Activated gamma-delta T cell treated with Interleukin-2 at 50 U/mL for 16 hours (primary cell): ENCODE measurements at regions not wholly inside any gene's neighbourhood (a gene's known extent, or its start where the extent isn't known, plus 50 kb on each side); places are given as distances from the start of the nearest gene placed in this dataset.
"Not testable (repeated sequence)": the region's sequence is repeated elsewhere in the genome, so short reads cannot be mapped to it uniquely, and the experiment has no call there.

Experiments
- DNase-seq: peaks from one replicate; pipeline ENCODE4 v3.0.0-alpha.2; 2020

DNA sequence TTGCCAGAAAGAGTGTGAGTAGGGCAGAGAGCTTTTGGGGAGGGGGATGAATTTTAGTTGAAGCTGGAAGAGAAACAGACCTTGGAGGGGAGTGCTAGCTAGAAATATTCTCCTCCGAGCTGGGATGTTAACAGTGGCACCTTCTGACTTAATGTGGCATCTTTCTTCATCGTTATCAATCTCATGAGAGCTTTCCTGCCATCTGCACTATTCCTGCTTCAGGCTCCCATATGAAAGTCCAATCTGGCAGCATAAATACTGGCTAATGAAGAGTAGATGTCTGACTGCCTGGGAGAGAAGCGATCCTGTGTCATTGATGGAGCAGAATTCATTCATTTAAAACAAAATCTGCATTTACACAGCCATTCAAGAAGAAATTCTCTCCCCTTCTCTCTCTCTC lies 284.5 kb downstream of the TMEM38B start:
- no peak for DNase-seq

DNA sequence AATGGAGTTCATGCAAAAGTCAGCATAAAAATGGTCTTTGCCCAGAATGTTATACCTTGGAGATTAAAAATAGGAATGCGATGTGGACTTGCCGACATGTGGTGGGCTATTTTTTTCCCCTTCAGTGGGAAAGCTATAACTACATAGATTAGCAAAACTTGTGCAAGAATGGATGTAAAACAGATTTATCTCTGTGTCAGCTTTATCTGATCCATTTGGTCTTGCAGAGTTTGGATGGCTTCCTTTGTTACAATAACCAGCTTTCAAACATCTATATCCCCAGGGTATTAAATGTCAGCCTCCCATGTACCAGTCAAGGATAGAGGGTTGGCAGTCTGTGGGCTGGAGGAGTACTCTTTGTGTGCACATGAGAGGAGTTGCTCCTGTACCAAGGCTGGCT lies 284.9 kb downstream of the TMEM38B start:
- DNase-seq: no peak

DNA sequence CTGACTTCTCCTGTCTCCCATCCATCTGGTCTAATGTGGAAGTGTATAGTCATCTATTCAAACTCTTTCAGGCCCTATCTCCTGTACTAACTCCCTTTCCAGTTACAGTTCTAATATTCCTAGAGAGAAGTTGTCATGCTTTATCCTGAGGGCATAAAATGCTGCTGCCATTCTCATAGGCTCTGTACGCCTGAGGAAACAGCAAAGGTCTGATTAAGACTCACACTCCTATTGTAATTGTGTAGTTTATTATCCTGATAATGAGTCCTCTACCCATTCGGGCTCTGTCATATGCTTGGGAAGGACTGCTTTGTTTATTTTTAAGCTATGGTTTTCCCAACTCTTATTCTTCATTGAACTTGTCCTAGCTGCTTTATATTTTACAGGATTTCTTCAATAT lies 290.4 kb downstream of the TMEM38B start:
- no peak for DNase-seq

DNA sequence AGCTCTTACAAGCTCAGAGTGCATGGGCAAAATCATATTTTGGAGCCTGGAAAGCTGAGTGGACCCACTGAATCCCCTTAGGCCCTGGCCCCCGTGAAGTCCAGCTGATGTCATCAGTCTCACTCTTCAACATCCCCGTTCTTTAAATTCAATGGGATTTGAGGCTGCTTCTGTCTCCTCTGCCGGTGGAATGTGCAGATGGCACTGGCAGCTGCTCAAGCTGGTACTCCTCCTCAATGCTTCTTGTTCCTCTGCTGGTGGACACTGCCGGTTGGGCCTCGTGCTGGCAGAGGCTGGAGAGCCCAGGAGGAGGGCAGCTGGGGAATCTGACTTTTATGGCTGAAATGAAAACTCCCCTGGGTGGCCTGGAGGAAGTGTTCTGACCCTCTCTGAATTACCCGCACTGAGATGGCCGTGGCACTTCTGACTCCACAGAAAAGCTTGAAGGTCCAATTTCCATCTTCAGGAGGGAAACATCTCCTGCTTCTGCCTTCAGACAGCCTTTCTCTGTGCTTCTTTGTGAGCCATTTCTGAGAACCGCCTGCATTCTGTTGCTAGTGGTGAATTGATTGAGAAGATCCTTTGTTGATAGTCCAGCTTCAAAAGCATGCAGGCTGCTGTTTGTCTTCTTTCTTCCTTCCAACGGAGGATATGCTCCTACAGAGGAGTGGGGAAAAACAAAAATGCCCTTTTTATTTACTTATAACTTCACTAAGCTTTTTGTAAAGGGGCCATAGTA lies 298.9 kb downstream of the TMEM38B start:
- DNase-seq: no peak

DNA sequence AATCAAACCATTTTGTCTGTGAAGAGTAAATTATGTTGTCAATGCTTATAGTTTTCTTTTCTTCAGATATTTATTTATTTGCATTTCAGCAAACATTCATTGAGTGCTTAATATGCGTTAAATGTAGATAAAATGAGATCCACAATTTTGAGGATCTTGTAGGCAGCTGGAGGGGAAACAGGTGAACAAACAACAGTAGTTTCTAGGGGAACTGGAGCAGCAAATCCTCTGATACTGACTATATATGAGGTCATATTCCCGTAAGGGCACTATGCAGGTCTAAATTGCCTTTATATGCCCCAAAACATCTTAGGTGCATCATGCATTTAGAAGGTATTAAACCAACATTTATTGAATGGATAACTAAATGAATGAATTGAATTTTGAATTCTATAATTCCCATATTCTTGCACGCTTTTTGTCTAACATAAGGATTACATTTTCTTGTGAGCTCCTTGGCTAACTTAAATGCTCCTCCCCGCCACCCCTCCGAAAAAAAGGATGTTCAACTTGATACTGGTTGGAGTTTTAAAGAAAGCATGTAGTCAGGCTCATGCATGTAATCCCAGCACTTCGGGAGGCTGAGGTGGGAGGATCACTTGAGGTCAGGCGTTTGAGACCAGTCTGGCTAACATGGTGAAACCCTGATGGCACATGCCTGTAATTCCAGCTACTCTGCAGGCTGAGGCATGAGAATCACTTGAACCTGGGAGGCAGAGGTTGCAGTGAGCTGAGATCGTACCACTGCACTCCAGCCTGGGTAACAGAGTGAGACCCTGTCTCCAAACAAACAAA lies 299.8 kb downstream of the TMEM38B start:
- DNase-seq: no peak

DNA sequence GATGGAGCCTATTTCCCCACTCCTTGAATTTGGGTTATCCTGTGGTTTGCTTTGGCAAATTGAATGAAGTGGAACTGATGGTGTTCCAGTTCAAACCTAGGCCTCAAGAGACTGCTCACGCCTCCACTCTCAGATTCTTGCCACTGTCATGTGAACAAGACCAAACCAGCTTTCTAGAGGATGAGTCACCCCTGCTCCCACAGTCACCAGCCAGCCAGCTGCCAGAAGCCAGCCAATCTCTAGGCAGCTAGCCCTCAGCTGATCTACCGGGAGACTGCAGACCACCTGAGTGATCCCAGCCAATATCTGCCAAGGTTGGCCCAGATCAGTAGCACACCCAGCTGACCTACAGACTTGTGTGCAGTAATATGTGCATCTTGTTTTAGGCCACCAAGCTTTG lies 300.6 kb downstream of the TMEM38B start:
- no peak for DNase-seq

DNA sequence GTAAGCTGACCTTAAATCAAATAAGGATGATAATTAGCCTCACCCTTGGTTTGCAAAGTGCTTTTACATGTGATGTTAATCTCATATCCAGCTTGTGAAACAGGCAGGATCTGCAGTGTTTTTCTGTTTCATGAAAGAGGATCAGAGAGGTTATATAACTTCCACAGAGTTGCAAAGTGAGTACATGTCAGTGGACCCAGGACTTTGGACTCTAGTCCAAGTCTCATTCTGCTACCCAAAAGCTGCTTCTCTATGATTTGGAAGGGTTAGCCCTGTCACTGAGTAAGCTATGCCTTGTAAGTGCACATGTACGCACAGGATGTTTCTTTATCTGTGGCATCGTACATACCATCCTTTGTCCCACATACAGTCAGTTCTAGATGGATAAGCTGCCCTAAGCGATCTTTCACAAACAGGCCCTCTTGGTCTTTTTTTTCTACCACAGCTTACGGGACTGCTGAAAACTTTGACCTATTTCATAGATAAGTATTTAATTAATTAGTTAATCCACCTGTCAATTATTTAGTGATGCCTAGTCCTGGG lies 322.9 kb downstream of the TMEM38B start:
- DNase-seq: no peak

DNA sequence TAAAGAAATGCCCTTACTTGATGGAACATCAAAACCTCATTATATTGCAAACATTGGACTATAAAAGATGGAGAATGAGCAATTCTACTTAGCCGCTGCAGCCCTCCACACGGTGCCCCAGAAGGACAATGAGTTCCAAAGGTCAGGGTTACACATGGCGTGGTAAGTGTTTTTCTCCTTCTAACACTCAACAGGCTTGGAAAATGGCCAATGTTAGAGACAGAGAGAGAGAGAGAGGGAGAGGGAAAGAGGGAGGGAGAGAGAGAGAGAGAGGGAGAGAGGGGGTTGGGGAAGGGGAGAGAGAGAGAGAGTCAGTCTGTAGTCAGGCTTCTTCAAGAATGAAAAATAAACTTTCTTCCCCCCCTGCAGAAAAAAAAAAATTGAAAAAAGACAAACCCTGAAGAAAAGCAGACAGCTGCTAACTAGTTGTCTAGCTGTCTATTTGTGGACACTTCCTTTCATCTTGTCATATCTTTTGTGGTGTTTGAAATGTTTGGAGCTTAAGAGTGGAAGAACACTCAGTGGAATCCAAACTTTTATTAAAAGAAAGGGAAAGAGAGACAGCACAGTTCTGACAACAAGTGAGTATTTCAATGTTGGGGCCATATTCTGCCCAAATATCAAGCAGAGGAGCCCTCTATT lies 324.8 kb downstream of the TMEM38B start:
- no peak for DNase-seq

DNA sequence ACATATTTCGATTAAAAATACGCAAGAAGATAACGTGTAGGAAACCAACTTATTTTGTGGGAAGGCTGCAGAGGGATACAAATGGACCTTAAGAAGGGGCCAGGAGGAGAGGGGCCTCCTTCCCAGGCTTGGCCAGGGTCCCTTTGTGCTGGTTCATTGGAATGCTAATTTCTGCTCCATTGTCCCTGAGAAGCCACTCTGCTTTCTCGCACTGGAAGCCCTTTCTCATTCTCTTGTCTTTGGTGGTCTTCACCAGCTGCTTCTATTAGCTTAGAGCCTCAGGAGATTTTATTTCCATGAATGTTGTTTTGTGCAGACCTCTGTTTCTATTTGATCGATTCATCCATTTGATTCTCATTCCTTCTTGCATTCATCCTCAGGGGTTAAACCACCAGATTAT lies 325.4 kb downstream of the TMEM38B start:
- DNase-seq: no peak

DNA sequence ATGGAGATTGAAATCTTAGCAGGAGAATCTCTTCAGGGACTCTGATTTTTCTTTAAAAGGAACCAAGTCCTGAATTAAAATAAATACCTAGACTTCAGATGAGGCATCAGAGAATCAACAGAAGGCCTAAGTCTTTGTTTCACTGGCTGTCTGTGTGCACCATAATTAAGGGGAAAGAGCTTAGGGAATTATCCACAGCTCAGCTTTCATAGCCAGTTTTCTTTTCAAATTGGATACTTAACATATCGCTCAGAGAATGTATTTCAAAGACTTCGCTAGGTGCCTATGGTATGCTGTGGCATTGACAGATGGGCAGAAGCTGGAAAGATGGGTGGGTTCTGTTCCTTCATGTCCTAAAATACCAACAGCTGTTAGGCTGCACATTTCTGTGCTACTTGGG lies 325.8 kb downstream of the TMEM38B start:
- no peak for DNase-seq

DNA sequence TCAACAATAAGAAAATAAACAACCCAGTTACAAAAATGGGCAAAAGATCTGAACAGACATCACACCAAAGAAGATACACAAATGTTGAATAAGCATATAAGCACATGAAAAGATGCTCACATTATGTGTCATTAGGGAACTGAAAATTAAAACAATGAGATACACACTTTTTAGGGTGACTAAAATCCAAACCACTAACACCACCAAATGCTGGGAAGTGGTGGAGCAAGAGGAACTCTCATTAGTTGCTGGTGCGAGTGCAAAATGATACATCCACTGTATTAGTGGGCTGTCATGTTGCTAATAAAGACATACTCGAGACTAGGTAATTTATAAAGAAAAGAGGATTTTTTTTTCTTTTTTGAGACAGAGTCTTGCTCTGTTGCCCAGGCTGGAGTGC lies 329.1 kb downstream of the TMEM38B start:
- no peak for DNase-seq

DNA sequence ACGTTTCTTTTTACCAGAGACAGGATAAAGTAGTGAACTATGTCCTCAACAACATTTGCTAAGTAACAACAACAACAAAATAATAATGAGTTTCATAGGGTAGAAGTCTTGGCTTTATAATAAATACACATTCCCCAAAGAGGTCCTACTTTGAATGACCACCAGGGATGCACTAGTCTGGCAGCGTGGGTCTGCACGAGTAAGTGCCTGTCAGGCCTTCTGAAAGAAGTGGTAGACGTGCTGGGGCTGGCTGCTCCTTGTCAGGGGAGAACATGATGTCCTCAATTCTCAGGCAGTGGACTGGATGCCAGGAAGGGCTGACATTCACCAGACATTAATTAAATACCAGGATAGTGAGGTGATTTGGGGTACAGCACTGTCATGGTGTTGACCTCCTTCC lies 331.1 kb downstream of the TMEM38B start:
- no peak for DNase-seq

DNA sequence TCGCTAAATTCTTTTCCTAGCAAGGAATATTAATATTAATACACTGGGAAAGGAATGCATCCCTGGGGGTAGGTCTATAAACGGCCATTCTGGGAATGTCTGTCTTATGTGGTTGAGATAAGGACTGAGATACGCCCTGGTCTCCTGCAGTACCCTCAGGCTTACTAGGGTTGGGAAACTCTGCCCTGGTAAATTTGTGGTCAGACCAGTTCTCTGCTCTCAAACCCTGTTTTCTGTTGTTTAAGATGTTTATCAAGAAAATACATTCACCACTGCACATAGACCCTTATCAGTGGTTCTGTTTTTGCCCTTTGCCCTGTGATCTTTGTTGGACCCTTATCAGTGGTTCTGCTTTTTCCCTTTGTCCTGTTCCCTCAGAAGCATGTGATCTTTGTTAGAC lies 335.8 kb downstream of the TMEM38B start:
- not testable (repeated sequence) for DNase-seq

DNA sequence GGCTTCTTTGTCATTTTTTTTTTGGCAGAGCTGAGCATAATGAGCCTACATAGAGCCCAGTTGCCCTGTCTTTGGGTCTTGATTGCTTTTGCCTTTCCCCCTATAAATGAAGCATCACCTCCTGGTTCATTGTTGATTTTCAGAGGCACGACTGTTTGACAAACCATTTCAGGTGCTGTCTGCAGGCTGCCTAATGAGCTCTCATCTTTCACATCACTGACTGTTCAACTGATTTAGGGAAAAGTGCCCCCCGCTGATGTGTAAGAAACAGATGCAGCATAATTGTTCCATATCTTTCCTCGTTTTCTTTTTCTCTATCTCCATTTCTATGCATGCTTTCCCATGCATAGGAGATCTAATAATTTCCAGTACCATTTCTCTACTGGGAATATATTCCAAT lies 338.6 kb downstream of the TMEM38B start:
- DNase-seq: no peak

DNA sequence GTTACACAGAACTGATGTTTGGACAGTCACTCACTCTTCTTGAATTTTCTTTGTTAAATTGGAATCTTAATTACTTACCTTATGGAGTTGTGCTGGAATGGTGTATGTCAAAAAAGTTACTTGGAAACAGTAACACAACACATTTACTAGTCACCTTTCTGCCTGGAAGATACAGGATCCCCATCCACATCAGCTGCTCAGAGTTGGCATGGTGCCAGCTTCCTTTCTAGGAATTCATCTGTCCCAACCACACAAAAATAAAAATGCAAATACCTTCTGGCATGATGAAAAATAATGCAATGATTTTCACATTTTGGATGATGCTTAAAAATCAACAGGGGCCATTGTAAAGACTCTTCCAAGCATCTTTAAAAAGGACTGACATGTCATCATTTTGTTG lies 341.5 kb downstream of the TMEM38B start:
- no peak for DNase-seq

DNA sequence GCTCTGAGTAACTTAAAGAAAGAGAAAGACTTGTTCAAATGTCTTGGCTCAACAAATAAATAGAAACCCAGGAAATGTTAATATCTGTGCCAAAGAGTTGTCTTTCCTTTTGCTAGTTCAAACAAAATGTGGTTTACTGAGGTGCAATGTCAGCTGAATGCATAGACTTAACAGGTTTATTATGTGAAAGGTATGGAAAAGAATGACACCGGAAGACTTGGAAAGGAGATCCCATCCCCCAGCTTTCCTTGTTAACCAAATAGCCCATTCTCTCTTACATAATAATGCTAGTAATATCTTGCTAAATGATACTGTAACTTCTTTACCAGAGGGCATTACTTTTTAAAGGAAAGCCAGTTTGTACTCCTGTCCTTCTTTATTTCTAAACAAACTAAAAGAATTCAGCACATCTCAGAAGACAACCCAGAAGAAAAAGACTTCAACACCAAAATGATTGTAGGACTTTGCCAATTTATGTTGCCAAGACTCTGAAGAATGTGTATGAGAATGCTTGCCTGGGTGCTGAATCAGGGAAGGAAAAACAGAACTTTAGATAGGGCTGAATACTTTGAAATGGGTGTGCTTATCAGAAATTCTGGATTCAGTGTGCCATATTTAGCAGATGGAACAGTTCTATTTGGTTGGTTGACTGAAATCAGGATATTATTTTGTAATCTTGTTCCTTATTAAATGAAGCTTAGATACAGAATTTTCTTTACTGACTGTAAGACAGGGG lies 344.1 kb downstream of the TMEM38B start:
- no peak for DNase-seq

DNA sequence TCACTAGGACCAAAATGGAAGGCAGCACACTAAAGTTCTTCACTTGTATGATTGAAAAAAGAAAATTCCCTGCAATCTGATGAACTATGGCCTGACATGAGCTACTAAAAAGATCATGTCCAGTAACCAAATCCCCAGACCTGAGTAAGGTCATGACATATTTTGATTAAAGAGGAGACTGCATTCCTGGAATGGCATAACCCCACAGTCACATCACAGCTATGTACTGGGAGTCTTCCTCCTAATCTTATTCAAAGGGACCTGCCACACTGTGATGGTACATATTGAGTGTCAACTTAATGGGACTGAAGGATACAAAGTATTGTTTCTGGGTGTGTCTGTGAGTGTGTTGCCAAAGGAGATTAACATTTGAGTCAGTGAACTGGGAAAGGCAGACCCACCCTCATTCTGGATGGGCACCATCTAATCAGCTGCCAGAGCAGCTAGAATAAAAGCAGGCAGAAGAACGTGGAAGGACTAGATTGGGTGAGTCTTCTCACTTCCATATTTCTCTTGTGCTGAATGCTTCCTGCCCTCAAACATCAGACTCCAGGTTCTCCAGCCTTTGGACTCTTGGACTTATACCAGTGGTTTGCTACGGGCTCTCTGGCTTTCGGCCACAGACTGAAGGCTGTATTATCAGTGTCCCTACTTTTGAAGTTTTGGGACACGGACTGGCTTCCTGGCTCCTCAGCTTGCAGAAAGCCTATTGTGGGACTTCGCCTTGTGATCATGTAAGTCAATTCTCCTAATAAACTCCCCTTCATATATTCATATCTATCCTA lies 345.0 kb downstream of the TMEM38B start:
- no peak for DNase-seq

DNA sequence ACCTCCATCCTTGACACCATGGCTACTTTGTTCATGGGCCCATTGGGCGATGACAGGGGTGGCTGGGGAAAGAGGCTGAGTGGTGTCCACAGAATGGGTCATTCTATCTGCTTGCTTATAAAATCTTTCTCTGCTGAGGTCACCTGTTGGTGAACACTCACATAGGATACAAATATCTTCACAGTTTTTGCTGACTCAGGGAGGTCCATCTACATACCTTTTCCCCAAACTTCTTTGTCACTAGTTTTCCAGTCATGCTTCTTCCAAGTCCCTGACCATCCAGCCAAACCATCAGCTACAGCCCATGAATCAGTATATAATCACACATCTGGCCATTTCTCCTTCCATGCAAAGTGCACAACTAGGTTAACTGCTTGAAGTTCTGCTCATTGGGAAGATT lies 347.6 kb downstream of the TMEM38B start:
- DNase-seq: not testable (repeated sequence)

DNA sequence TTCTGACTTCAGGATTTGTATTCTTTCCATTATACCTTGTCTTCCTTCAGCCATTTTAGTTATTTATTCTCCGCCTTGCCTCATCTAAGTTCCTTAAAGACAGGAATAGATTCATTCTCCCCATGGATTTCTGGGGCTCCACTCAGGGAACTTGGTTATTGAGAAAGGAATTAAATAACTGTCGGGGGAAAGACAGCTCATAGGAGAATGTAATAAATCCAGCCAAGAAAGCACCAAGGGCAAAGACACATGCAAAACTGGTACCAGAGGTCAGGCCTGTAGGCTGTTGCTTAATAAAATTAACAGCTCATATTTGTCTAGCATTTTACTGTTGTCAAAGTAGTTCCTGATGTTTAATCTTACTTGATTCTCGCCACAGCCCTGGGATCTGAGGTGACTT lies 357.2 kb downstream of the TMEM38B start:
- DNase-seq: no peak

DNA sequence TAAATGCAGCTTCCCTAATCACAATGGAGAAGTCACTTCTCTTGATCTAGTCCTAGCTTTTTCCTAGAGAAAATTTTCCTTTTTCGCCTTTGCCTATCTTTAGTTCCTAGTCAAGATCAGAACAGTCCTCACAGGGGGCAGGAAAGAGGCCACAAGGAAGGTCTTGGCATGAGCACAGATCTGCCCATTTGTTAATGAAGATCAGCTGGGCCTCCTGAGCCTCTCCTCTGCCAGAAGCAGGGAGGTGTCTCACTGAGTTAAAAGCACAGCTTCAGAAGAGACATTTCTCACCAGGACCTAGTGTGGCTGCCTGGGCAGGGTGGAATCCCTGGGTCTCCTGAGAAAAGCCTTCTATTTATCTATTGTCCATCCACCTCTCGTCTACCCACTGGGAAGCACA lies 357.8 kb downstream of the TMEM38B start:
- no peak for DNase-seq

DNA sequence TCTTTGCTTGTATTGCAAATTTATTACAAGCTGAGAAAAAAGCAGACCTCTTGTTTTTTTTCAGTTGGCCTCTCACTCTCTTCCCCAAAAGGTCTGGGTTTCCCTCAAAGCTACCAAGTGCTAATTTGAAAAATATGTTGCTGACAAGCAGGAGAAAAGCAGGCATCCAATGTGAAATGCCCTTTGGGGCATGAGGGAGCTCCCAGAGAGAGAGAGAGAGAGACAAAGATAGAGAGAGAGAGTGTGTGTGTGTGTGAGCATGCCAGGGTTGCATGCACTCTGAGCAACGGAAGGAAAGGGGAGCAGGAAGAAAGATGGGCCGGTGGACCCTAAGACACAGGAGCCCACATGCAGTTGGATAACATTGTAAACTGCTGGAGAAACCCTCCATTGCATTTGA lies 358.4 kb downstream of the TMEM38B start:
- DNase-seq: no peak

DNA sequence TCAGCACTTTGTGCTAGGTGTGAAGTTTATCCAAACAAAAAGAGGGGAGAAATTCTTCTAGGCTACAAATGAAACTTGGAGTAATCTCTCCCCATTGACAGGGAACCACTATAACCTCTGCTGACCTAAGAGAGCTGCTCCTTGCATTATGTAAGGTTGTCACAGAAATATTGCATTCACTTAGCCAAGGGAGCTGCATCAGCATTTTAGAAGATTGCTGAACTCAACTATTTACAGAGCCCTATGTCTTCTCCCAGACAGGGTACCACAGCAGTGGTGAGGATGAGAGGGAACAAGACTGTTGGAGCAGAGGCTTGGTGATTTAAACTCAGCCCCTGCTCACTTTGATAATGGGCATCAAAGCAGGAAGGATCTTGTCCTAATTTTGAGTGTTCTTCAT lies 362.0 kb downstream of the TMEM38B start:
- DNase-seq: no peak
